HG02970 (cell line): ENCODE measurements at regions not wholly inside any gene's neighbourhood (a gene's known extent, or its start where the extent isn't known, plus 50 kb on each side); places are given as distances from the start of the nearest gene placed in this dataset.

ENCODE experiments used
- ATAC-seq: cut with Tn5 transposase; IDR thresholded peaks from one replicate; pipeline ENCODE4 v1.9.1; 2021; ENCODE audit warnings: mild to moderate bottlenecking, moderate library complexity, moderate number of reproducible peaks; ENCODE audit not compliant: unreplicated experiment, low FRiP score

DNA sequence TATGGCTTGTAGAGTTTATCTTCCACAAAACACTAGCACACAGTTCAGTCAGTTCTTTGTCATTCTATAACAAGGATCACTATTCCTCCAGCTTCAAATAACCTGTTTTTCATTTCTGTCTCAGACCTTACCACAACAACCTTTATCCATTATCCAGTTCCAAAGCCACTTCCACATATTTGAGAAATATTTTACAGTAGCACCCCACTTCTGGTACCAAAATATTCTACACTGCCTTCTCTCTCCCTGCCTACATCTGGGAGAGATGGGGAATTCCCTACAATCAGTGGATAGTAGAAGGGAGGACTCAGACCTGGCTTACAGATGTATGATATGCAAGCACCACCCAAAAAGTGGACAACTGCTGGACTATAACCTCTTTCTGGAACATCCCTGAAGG lies 651.4 kb downstream of the ADGRL2 start:
- no peak for ATAC-seq

DNA sequence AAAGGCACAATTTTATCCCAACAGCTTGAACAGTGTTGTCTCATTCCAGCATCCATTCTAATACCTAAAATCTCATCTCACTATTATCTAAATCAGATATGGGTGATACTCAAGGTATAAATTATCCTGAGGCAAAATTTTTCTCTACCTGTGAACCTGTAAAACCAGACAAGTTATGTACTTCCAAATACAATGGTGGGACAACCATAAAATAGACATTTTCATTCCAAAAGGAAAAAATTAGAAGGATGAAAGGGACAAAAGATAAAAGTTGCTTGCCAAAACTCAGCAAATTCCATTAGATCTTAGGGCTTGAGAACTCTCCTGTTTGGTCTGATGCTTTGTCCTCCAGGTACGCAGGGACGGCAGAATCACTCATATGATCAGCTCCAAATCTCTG lies 650.5 kb downstream of the ADGRL2 start:
- no peak for ATAC-seq

DNA sequence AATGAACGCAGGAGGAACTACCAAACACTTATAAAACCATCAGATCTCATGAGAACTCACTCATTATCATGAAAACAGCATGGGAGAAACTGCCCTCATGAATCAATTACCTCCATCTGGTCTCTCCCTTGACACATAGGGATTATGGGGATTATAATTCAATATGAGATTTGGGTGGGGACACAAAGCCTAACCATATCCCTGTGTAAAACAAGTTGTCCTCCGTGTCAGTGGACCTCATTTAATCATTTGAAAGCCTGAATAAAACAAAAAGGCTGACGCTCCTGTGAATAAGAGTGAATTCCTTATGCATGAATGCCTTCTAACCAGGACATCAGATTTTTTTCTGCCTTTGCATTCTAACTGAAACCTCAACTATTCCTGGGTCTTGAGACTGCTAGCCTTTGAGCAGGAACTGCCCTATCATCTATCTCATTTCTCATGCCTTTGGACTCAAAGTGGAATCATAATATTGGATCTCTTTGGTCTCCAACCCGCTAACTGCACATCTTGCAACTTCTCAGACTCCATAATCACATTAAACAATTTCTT lies 648.8 kb downstream of the ADGRL2 start:
- ATAC-seq, result no peak

DNA sequence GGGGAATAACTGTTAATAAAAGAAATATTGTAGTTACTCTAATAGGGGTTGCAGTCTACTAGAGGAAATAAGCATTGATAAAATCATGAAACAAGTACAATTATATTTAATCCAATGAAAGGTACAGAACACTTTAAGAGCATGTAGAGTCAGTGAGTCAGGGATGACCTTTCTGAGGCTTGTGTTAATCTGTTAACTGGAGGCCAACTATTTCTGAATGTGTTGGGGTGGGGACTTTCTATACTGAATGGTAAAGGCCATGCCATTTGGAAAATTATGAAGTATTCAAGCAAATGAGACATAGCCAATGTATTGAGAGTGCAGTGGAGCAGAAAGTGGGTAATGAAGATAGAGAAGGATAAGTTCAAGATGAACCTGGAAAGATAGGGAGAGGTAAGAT lies 646.2 kb downstream of the ADGRL2 start:
- ATAC-seq, result no peak

DNA sequence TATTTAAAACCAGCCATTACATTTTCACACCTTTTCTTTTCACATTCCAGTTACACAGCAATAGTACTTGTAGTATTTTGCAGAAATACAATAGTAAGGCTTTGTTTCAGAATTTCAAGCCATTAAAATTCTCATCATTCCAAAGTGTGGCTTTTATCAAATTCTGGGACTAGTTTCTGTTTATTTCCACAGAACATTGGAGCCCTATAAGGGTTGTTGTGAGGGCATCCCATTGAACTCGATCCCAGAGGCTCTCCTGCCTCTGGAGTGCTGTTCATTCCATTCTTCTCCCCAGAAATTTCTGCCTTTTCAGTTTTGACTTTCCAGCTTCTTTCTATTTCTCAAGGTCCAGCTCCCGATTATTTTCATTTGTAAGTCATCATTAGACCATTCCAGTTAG lies 645.5 kb downstream of the ADGRL2 start:
- ATAC-seq, result no peak

DNA sequence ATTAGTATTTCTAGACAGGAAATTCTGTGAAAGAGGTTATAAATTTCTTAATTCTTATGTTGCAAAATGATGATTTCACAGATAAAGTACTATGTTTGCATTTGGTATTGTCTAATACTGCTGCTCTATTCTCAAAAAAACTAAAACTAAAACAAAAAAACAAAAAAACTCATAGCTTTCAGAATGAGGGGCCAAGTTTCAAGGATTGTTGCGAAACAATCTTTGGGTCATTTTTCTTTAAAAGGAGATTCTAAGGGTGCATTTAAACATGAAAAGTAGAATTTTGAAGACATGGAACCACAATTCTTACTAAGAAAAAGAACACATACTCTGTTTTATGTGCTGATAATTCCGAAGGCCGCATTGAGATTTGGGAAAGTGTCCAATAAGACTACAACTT lies 645.1 kb downstream of the ADGRL2 start:
- ATAC-seq, result no peak

DNA sequence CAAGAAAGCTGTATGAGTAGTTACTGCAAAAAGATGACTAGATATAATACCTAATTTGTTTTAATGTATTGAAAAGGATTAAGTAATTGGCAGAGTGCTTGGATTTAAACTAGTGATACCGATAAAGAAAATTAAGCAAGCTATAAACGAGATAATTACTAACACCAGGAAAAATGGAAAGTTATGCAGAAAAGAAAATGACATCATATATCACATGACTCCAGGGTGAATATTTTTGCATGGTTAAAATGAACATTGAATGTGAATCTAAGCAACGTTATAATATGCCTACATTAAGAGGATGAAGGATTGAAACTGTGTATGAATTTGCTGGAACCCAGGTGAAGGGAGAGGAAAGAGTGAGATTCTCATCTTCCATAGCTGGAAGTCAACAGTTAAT lies 644.4 kb downstream of the ADGRL2 start:
- no peak for ATAC-seq

DNA sequence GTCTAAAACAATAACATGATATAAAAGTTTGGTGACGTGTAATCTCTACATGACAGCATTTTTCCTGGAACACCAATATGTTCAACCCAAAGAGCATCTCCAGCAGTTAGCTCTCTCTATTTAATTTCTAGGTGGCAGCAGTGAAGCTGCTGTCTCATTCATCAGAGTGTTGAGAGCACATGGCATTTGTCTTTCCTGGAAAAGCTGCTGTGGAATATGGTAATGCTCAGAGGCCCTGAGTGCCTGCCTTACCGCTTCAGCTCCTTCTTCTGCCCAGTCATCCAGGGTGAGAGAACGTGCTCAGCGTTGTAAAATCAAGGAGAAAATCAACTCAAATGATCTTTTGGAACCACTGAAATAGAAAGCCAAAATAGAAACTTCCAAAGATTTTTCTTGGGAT lies 640.7 kb downstream of the ADGRL2 start:
- ATAC-seq, result no peak

DNA sequence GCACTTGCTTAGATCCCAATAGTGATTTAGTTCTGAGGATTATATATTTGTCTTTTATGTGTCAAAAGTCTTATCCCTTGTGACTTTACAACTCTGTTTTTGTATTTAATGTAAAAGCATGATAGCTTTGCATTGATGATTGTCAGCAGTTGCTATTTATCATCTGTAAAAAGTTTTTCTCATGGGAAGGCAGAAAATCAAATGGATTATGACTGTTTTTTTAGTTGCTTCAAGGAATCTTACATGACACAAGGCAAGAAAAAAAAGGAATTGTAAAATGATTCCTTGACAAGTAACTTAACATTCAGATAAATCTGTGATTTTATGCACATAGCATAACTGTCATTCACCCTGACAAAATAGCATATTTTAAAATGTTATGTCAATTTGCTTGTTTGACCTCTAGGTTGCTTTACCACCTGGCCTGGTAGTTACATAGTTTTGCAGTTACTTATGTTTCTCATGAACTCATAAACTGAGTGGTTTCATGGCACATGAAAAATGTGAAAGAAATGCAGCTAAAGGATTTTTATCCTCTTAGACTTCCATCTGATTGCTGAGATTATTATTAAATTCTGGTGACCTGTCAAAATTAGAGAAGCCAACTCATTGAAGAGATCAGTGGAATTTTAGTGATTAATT lies 622.6 kb downstream of the ADGRL2 start:
- no peak for ATAC-seq

DNA sequence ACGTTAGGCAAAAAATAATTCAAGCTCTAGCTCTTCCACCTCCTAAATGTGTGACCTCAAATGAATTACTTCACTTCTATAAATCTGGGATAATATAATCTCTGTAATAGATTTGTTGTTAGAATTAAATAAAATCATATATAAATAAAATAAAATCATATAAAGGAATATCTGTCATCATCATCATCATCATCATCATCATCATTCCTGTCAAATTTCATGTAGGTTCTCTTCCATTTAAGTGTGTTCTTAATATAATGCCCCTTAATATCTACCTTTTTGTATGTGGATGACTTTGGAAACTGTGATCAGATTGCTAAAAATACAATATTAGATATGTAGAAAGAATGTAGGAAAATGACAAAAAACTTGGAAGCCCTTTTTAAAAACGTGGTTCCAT lies 621.0 kb downstream of the ADGRL2 start:
- no peak for ATAC-seq

DNA sequence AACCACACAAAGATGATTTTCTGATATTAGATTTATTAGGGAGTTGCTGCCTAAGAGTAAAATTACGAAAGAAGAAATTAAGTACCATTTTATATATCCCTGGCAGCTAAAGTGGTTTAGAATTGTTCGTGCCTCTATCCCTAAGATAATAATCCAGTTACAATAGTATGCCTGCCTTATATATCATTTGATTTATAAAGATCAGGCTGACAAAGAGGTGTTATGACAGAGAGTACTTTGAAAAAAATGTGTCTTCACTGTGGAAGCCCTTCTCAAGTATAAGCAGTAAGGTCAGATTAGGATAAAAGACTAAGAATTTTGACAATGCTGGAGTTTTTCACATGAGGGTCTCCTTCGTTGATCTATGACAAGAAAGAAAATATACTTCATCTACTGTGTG lies 619.9 kb downstream of the ADGRL2 start:
- no peak for ATAC-seq

DNA sequence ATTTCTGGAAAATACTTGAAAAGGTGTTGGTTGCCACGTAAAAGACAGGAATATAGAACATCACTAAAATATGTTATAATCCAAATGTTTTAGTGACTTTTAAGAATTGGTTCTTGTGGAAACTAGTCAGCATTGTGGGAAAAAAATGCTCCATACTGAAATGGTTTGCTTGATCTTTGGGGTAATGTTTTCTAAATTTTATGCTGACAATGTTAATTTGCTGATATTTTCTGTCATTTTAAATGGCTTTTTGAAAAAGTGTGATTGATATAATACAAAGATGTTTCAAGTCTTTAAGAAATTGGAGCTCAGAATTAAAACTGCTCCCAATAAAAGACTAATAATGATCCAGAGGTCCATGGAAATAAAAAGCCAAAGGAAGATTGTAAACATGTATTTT lies 610.9 kb downstream of the ADGRL2 start:
- ATAC-seq, result no peak

DNA sequence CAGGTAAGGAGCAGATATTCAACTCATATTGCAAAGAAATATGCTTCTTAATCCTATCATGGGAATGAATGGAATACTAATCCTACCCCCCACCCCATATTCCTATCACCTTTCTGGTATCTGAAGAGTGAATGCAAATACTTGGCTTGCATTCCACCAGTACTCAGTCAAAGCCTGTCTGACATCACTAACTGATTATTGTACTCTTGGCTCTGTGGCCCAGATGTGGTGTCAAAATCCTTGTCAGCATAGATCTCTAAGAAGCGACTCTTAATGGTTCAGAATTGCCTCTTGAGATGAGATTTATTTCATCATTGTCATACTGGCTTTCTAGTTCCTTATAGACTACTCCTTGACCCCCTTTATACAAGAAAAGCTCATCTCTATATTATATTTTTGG lies 604.6 kb downstream of the ADGRL2 start:
- ATAC-seq, result no peak

DNA sequence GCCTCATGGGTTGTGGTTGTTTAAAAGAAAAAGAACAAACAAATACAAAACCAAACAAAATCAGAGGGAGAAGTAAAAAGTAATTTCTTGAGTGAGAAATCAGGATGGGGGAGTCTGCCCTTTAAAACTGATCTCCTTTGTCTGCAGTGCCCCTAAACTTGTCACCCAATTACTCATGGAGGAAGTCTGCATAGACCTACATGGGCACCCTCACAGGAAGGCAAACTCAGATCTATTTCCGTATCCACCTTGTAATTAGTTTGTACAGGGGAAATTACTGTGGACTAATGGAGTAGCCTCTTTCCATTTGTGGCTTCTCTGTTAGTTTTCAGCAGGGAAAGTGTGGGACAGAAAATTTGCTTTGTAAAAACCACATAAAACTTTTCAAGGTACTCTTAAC lies 600.4 kb downstream of the ADGRL2 start:
- no peak for ATAC-seq

DNA sequence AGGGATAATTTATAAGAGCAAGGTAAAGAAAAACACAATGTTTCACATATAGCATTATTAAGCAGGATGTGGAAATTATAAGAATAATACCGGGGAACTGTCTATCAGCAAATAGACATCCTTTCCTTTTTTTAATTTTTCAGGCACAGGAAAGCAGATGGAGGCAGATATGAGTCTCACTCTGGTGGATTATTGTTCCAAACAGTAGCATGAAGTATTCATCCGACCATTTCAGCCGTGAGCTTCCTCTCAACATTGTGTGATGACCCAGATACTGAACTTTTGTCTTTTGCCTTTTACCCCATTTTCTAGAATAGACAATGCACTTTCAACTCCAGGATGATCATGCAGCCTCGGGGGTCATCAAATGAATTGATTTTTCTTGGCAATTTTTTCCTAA lies 599.8 kb downstream of the ADGRL2 start:
- ATAC-seq, result no peak

DNA sequence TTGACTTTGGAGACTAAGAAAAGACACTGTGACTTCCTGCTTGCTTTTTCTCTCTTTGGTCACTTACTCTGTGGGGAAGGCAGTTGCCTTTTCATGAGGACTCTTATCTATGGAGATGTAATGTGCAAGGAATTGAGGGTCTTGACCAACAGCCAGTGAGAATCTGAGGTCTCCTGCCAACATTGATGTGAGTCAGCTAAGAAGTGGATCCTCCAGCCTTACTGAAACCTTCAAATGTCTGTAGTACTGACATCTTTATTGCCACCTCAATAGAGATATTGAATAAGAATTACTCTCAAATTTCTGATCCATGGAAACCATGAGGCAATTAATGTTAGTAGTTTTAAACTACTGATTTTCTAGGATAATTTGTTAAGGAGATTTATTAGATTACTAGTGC lies 598.4 kb downstream of the ADGRL2 start:
- ATAC-seq, result no peak

DNA sequence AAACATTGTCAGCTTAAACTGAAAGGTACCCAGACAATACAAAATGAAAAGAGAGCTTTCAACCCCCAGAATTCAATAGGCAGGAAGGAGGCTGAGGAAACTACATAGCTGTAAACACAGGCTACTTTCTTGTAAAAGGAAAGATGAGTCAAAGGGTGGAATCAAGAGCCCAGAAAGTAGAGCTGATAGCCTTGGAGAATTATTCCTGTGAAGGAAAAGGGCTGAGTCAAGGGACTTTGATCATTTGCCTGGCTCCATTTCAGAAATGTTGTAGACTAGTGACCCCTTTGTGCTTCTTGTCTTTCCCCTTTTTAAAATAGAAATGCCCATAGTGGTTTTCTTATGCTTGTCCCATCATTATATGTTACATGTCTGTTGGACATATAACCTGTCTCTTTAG lies 597.6 kb downstream of the ADGRL2 start:
- ATAC-seq, result no peak

DNA sequence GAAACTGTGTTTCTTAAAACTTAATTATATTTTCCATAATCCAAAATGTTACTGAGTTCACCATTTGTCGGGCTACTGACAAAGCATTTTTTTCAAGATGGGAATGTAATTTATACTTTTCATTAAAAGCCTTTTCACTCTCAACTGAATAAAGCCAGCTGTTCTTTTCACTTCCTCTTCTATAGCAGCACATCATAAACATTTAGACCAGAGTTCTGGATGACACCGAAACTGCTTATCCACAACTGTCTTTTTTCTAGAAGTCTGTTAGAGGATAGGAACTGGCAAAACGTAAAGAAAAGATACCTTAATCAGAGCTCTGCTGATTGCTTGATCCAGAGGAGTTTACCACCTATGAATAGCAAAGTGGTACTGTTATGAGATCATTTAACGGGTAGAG lies 594.7 kb downstream of the ADGRL2 start:
- no peak for ATAC-seq

DNA sequence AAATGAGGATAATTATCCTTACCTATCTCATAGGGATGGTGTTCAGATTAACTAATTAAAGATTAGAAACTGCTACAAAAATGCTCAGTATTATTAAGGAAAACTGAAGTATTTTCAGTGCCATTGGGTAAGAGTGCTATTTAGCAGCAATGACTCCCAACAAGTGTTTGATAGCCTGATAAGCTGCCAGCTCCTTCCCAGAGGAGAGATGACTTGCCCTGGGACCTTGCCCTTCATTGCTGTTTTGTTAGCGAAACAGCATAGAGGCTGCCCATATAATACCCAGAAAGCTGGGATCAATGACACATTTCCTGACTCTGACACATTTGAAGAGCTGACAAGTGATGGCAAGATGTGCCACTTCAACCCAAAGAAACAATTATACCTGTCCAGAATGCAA lies 592.2 kb downstream of the ADGRL2 start:
- ATAC-seq, result no peak

DNA sequence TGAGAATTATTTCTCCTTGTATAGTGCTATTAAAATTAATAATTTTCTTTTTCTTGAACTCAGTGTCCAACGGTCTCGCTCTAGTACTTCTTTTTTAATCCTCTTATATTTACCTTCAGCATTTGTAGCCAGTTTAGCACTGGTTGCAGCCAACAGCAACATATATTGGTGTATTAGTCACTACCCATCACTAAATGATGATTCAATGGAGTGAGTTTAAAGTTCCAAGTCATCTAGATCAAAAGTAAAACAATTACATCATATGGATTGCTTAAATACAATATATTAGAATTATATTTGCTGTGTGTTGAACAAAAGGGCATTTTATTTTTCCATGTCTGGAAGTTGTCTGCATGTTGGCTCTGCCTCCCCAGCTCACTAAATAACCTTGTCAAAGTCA lies 591.8 kb downstream of the ADGRL2 start:
- no peak for ATAC-seq

DNA sequence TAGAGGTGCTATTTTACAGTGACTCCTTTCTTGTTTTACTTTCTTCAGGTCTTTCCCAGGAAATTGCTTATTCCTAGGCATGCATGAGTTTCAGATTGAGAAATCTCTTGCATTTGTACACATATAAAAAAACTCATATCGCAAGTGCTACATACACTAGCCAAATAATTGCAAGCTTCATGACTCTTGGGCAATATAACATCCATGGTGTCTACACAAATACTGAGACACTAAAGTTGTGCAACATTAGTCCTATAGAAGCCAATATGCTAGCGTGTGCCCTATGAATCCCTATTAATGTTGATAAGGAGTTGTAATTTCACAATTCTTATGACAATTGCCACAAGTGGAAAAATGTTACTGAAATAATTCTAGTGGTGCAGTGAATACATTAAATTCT lies 591.0 kb downstream of the ADGRL2 start:
- ATAC-seq, result no peak

DNA sequence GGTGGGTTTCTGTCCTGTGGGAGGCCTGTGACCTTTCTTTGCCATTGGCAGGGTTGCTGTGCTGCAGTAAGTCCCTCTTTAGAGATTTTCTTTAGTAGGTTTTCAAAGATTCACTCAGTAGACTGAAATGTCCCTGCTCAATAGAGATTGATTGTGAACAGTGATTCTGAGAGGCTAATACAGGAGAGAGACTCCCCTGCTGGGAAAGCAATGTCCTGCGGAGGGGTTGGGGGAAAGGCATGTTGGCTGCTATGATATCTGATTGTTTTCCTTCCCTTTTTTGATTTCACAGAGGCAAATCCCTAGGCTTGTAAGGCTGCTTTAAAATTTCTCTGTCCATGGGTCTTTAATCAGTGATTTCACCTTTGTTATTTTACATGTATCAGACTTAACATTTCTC lies 589.9 kb downstream of the ADGRL2 start:
- ATAC-seq, result no peak

DNA sequence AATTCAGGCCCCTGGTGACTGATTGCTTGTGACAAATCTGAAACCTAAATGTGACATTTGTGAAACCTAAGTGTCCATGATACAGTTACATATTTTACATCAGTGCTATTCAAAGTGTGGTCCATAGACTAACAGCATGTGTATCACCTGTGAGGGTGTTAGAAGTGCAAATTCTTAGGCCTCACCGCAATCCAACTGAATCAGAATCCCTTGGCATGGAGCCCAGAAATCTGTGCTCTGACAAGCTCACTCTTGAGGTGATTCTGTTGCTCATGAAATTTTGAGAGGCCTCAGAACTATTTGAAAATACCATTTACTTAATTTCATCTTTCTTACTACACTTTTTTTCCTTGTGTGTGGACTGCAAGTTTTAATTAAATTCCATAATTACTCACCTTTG lies 587.9 kb downstream of the ADGRL2 start:
- ATAC-seq, result no peak
